ENCODE measurements at regions not wholly inside any gene's neighbourhood (a gene's known extent, or its start where the extent isn't known, plus 50 kb on each side); places are given as distances from the start of the nearest gene placed in this dataset.

DNA sequence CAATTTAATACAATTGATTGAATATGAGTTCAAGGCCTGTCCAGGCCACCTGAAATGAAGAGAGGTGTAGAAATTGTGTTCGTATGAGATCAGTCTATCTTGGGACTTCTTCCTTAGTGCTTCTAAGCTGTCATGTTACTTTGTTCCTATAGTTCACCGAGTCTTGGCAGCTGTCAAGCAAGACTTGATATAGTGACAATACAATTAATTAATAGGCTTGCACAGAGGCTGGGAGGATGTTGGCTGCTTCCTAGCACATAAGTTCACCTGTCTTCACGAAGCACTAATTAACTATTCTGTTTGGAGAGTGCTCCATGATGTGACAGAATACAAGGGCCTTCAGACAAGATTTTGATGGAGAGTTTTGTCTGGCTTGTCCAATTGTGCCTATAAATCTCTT, 103.7 kb upstream of the CD96 start:
- DNase-seq (ENCODE audit: extremely low spot score, insufficient read length, low read depth) (no peak), FAIRE-seq (no peak)

- FAIRE-seq (no peak), DNase-seq (ENCODE audit: extremely low spot score, insufficient read length, low read depth) (no peak)
These were observed 87.4 kb upstream of the CD96 start for GRCh38 chr3:111454551-111454950.

DNA sequence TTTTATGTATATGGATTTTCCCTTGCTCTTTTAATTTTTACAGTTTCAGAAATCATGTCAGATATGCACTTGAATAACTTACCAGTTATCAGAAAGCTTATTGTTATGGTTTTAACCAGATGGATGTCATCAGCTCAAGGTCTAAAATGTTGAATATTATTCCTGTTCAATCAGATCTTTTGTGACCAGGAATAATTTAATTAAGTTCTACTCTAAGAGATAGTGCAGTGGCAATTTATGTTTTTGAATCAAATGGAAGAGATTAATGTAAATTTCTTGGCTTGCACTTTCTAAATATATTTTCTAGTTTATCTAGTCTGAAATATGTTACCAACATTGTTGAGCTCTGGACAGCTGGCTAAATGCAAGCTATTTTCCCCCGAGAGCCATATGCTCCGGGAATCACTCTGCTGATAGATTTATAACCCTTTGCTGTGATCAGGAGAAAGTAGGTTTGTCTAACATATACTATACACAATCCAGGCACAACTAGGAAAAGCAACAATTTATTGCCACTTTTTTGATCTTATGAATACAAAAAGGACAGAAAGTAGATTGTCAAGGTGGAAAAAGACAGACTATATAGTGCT, 76.8 kb upstream of the CD96 start:
- FAIRE-seq = no peak
- DNase-seq (ENCODE audit: extremely low spot score, insufficient read length, low read depth) = no peak

GRCh38 chr3:111470032-111470431, 72.0 kb upstream of the CD96 start:
- DNase-seq (ENCODE audit: extremely low spot score, insufficient read length, low read depth) (no peak), FAIRE-seq (no peak)

GRCh38 chr3:111471831-111472230, 70.2 kb upstream of the CD96 start:
- FAIRE-seq (no peak), DNase-seq (ENCODE audit: extremely low spot score, insufficient read length, low read depth) (no peak)

- FAIRE-seq (no peak), DNase-seq (ENCODE audit: extremely low spot score, insufficient read length, low read depth) (no peak)
These were observed 69.4 kb upstream of the CD96 start for GRCh38 chr3:111472556-111472955.

- no peak for FAIRE-seq
These were observed 68.4 kb upstream of the CD96 start for GRCh38 chr3:111473550-111473949.

GRCh38 chr3:111476701-111477100, 65.3 kb upstream of the CD96 start:
- DNase-seq (ENCODE audit: extremely low spot score, insufficient read length, low read depth) (no peak), FAIRE-seq (no peak)

More at GRCh38 chr3:111473550-111473949, 68.4 kb upstream of the CD96 start:
- DNase-seq (ENCODE audit: extremely low spot score, insufficient read length, low read depth) = no peak

- no peak for FAIRE-seq
These were observed 61.9 kb upstream of the CD96 start for GRCh38 chr3:111480091-111480490.

GRCh38 chr3:111481551-111481950, 60.4 kb upstream of the CD96 start:
- DNase-seq (ENCODE audit: extremely low spot score, insufficient read length, low read depth) (no peak), FAIRE-seq (no peak)

More at GRCh38 chr3:111480091-111480490, 61.9 kb upstream of the CD96 start:
- DNase-seq (ENCODE audit: extremely low spot score, insufficient read length, low read depth) = no peak

- FAIRE-seq (no peak), DNase-seq (ENCODE audit: extremely low spot score, insufficient read length, low read depth) (no peak)
These were observed 59.4 kb upstream of the CD96 start for GRCh38 chr3:111482574-111482973.

GRCh38 chr3:111485086-111485485, 56.9 kb upstream of the CD96 start:
- FAIRE-seq = no peak

More at GRCh38 chr3:111485086-111485485, 56.9 kb upstream of the CD96 start:
- DNase-seq (ENCODE audit: extremely low spot score, insufficient read length, low read depth) = no peak

Data from GM18507 (cell line).